Cardiac muscle cell (in vitro differentiated cells and primary cell): ENCODE measurements at regions not wholly inside any gene's neighbourhood (a gene's known extent, or its start where the extent isn't known, plus 50 kb on each side); places are given as distances from the start of the nearest gene placed in this dataset.

Experiments used
- DNase-seq, 2 donors: peaks; one replicate each; pipeline versions ENCODE4 v3.0.0 to v3.0.0-alpha.2; 2010 to 2017; ENCODE audit warnings: low read depth in 1 of 2, low spot score in 1 of 2
- H3K27ac ChIP-seq: fragments of 200-600 bp; sonication (generic); 2 replicates; pipeline ENCODE4 v1.5.1; 2016
- H3K27me3 ChIP-seq: fragments of 200-600 bp; sonication (generic); 2 replicates; pipeline ENCODE4 v1.6.0; 2016; ENCODE audit warnings: control low read depth
- H3K36me3 ChIP-seq: fragments of 200-600 bp; sonication (generic); 2 replicates; pipeline ENCODE4 v1.5.1; 2016; ENCODE audit warnings: control low read depth
- H3K4me1 ChIP-seq: fragments of 200-600 bp; sonication (generic); 2 replicates; pipeline ENCODE4 v1.8.1; 2017; ENCODE audit warnings: low read depth, mild to moderate bottlenecking, mixed run types
- H3K4me3 ChIP-seq: fragments of 200-600 bp; sonication (generic); 2 replicates; pipeline ENCODE4 v1.5.1; 2016; ENCODE audit warnings: mild to moderate bottlenecking
- H3K9me3 ChIP-seq: fragments of 200-600 bp; sonication (generic); 2 replicates; pipeline ENCODE4 v1.5.1; 2017; ENCODE audit warnings: low read depth, mild to moderate bottlenecking, control low read depth
- CTCF ChIP-seq: IDR thresholded peaks from 2 replicates; pipeline ENCODE4 v1.5.1; 2012; ENCODE audit warnings: low read depth, mild to moderate bottlenecking, low read length

DNA sequence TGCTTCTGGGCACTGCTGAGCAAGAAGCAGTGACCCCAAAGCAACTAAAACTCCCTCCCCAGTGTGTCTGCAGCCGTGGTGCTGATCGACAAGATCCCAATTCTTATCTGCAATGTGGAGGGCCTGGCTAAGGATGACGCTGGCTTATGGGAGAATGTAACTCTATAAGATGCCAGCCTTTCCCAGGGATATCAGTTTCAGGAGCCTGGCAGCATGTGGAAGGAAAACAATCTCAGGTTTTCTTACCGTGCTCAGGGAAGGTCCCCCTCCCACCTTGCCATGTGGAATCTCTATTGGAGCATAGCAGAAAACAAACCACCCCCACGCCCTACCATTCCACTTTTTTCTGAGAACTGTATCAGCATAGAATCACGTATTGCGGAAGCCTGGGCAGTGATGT, 87.7 kb upstream of the PTPN3 start:
- Histone ChIP-seq H3K4me1 (peaks cover 14% of the 10 kb centered on the region), H3K4me3 (no peak overlapping the region), H3K36me3 (no peaks in the 10 kb centered on the region), H3K9me3 (no peaks in the 10 kb centered on the region), H3K27me3 (no peaks in the 10 kb centered on the region), H3K27ac (no peak overlapping the region)
- no peak for DNase-seq
- TF ChIP-seq CTCF: no peak

- no peak for TF ChIP-seq CTCF
- Histone ChIP-seq H3K27me3 (no peaks in the 10 kb centered on the region), H3K27ac (no peak overlapping the region), H3K4me1 (peaks cover 17% of the 10 kb centered on the region), H3K36me3 (no peaks in the 10 kb centered on the region), H3K4me3 (no peak overlapping the region), H3K9me3 (no peaks in the 10 kb centered on the region)
- no peak for DNase-seq
Measured at GRCh38 chr9:109586993-109587392, 88.9 kb upstream of the PTPN3 start.

DNA sequence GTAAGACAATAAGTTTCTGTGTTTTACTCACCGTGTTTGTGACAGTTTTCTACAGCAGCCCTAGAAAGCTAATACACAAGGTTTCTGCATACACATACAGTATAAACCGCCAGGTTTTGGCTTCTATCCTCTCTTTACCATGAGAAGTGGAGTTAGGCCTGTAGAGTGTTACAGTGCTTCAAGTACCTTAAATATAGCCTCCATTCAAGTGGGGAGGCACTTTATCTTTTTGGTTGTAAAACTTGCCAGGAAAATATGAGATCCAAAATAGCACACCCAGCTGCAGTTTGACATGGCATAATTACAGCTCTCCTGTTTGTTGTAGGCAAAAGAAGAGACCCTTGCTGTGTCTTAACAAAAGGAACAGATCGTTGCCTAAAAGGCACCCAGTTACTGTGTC, 90.3 kb upstream of the PTPN3 start:
- DNase-seq: peak in 1 of 2 donors; percentile 46
- TF ChIP-seq CTCF: no peak

DNA sequence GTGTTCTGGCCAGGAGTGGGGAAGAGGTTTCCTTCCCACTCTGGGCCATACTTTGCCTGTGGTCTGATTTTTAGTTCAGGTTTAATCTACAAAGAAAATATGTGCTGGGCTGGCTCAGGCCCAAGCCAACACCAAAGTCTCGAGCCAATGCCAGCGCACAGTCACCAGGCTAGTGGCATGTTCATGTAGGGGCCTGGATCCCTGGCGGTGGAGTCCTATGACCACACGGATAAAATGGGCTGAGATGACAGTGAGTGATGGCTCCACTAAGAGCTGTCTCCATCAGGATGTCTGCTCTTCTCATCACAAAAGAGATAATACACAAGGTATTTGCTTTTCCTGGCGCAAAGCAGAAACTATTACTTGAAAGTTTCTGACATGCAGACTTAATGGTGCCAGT, 92.9 kb upstream of the PTPN3 start:
- Histone ChIP-seq H3K4me1 (peaks cover 17% of the 10 kb centered on the region), H3K27ac (no peak overlapping the region), H3K4me3 (no peak overlapping the region), H3K9me3 (no peaks in the 10 kb centered on the region), H3K27me3 (no peaks in the 10 kb centered on the region), H3K36me3 (no peaks in the 10 kb centered on the region)
- no peak for TF ChIP-seq CTCF
- DNase-seq: no peak

More for the DNA sequence above, 90.3 kb upstream of the PTPN3 start:
- Histone ChIP-seq H3K4me1 (peaks cover 17% of the 10 kb centered on the region), H3K4me3 (no peak overlapping the region), H3K27ac (peak overlapping the region; percentile 87), H3K27me3 (no peaks in the 10 kb centered on the region), H3K36me3 (no peaks in the 10 kb centered on the region), H3K9me3 (no peaks in the 10 kb centered on the region)

DNA sequence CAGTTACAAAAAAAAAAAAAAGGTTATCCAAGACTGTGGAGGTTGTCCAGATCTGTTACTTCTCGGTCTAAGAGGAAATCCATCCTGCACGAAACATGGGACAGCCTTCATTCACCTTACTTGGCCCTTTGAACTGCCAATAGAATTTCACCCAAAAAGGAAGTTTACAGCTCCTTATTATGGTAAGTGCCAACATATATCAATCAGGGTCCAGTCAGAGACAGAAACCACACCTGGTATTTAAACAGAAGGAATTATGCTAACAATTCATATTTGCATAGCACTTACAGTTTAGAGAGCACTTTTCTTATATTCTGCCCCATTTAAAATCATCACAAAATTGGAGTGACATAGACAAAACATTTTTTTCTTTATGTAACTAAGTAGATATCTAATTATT, 93.6 kb upstream of the PTPN3 start:
- DNase-seq: no peak
- no peaks in the 10 kb centered on the region for H3K36me3 ChIP-seq
- peaks cover 17% of the 10 kb centered on the region for H3K4me1 ChIP-seq
- no peaks in the 10 kb centered on the region for H3K9me3 ChIP-seq
- no peak for TF ChIP-seq CTCF
- no peak overlapping the region for H3K27ac ChIP-seq
- H3K4me3 ChIP-seq: no peak overlapping the region
- no peaks in the 10 kb centered on the region for H3K27me3 ChIP-seq

DNA sequence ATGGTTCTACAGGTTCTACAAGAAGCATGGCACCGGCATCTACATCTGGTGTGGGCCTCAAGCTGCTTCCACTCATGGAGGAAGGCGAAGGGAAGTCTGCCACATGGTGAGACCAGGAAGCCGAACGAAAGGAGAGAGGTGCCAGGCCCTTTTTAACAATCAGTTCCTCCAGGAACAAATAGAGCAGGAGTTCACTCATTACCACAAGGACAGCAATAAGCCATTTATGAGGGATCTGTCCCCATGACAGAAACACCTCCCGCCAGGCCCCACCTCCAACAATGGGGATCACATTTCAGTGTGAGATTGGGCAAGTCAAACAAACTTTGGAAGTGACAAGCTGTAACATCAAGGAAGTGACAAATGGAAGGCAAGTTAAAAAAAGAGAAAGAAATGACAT, 95.5 kb upstream of the PTPN3 start:
- H3K36me3 ChIP-seq: no peaks in the 10 kb centered on the region
- no peak for DNase-seq
- no peak overlapping the region for H3K27ac ChIP-seq
- H3K4me3 ChIP-seq: no peak overlapping the region
- no peaks in the 10 kb centered on the region for H3K9me3 ChIP-seq
- no peaks in the 10 kb centered on the region for H3K27me3 ChIP-seq
- peaks cover 7% of the 10 kb centered on the region for H3K4me1 ChIP-seq
- no peak for TF ChIP-seq CTCF
